Skeletal muscle satellite cell (primary cell): ENCODE measurements at regions not wholly inside any gene's neighbourhood (a gene's known extent, or its start where the extent isn't known, plus 50 kb on each side); places are given as distances from the start of the nearest gene placed in this dataset.

Source experiments
- H3K27me3 ChIP-seq: 2 replicates; pipeline ENCODE4 v1.7.0; 2013; ENCODE audit warnings: low read length; ENCODE audit not compliant: control insufficient read depth, insufficient read depth
- H3K36me3 ChIP-seq: 2 replicates; pipeline ENCODE4 v1.7.0; 2013; ENCODE audit warnings: mild to moderate bottlenecking, control low read depth, low read length; ENCODE audit not compliant: insufficient read depth
- H3K4me1 ChIP-seq: 2 replicates; pipeline ENCODE4 v1.7.0; 2013; ENCODE audit warnings: low read length; ENCODE audit not compliant: control insufficient read depth, insufficient read depth
- H3K4me2 ChIP-seq: 2 replicates; pipeline ENCODE4 v1.7.0; 2013; ENCODE audit warnings: mild to moderate bottlenecking, low read length
- H3K4me3 ChIP-seq: 2 replicates; pipeline ENCODE4 v1.7.0; 2013; ENCODE audit warnings: low read length
- H3K9ac ChIP-seq: 2 replicates; pipeline ENCODE4 v1.7.0; 2013; ENCODE audit warnings: mild to moderate bottlenecking, low read depth, low read length, moderate library complexity
- H3K9me3 ChIP-seq: replicated peaks from 2 replicates; pipeline ENCODE4 v1.7.0; 2013; ENCODE audit warnings: mild to moderate bottlenecking, control low read depth, low read length

DNA sequence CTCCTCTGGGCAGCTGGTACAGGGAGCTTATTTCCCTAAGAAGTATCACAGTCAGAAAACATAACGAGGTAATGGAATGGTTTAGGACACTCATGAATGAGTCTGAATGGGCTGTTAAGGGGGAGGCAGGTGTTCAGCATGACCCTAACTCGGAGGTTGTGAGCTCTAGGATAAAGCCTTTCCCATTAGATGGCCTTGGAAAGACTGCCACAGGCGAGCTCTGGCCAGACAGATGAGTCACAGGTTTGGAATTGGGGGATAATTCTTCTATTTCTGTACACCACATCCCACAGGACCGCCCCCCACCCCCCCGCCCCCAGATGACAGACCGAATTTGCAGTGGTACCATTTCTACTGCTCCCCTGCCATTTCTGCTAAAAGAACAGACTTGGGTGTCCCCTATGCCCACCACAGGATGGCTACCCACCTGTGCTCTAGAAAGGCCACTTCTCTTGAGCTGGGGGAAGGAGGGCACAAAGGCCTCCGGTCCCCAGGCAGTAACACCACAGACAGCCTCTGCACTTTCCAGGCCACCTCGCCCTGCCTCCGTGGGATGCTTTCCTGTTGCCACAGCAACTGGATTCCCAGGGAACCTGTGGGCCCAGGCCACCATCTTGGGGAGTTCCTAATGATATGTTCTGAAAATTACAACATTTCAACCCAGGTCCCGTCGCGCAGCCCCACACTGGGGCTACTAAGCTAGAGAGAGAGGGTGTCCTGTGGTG, 76.7 kb downstream of the TRIM29 start:
- Histone ChIP-seq H3K36me3 (no peaks in the 10 kb centered on the region), H3K27me3 (peaks cover 36% of the 10 kb centered on the region), H3K4me2 (no peak overlapping the region), H3K4me3 (no peak overlapping the region), H3K4me1 (no peaks in the 10 kb centered on the region), H3K9me3 (no peaks in the 10 kb centered on the region), H3K9ac (no peak overlapping the region)

DNA sequence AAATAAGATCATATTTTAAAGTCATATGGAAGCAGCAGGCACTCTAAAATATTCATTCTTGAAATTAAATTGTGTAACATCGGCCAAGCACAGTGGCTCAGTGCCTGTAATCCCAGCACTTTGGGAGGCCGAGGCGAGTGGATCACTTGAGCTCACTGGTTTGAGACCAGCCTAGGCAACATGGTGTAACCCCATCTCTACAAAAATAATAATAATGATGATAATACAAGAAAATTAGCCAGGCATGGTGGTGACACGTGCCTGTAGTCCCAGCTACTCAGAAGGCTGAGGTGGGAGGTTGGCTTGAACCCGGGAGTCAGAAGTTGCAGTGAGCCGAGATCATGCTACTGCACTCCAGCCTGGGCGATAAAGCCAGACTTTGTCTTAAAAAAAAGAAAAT, 77.4 kb downstream of the TRIM29 start:
- no peak overlapping the region for H3K4me2 ChIP-seq
- H3K9ac ChIP-seq: no peak overlapping the region
- peaks cover 30% of the 10 kb centered on the region for H3K27me3 ChIP-seq
- H3K4me1 ChIP-seq: no peaks in the 10 kb centered on the region
- H3K9me3 ChIP-seq: no peaks in the 10 kb centered on the region
- no peaks in the 10 kb centered on the region for H3K36me3 ChIP-seq
- H3K4me3 ChIP-seq: no peak overlapping the region

DNA sequence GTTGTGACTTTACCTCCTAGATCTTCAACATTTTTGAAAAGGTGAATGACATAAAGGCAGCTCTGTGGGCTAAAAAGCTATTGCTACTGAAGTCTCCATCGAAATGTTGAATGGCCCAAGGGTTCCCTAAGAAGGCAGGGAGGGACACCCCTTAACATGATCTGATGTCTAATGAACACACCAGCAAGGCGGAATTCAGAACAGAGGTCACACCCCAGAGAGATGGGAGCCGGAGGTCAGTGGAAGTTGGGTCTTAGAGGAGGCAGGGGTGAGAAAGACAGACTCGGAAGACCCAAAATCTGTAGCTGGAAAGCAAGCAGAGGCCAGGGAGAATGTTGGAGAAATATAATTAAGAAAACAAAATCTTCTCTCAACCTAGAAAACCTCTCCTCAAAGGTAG, 79.0 kb downstream of the TRIM29 start:
- Histone ChIP-seq H3K36me3 (no peaks in the 10 kb centered on the region), H3K9ac (no peak overlapping the region), H3K4me3 (no peak overlapping the region), H3K9me3 (no peaks in the 10 kb centered on the region), H3K4me2 (no peak overlapping the region), H3K27me3 (peaks cover 26% of the 10 kb centered on the region), H3K4me1 (no peaks in the 10 kb centered on the region)

DNA sequence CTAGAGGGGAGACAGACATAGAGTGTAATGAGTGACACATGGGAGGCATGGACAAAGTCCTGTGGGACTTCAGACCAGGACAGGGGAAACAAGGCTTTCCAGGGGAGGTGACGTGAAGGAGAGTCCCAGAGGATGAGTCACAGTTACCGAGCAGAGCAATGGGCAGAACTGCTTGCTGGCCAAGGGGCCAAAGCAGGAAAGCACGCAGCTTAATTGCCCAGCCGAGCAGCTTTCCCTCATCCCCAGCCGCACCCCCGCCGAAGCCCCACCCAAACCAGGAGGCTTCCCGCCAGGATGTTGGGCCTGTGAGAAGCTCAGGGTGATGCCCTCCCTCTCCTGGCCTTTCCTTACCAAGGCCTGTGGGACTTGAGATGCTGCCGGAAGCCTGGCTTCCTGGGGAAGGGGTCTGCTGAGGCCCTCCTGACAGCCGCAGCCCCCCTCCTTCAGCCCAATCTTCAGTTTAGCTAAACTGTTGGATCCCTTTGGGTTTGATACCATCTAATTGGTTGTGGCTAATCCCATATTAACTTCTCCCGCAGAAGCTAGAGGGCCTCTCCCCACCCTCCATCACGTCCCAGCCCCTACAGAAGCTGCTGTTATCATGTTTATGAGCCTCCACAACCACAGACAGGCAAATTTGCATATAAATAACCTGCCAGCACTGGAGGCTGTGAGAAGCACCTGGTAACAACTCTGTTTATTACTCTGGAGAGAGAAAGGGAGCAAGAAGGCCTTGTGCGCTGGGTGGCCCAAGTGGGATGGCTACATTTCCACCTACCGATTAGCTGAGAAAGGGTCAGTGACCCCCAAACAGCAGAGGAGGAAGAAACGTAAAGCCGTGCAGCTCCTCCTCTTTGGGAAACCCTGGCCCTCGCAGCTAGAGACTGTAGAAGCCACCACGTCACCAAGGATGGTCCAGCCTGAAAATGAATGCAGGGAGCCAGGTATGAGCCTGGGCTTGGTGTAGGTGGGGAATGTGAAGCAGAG, 80.0 kb downstream of the TRIM29 start:
- Histone ChIP-seq H3K9ac (no peak overlapping the region), H3K4me3 (no peak overlapping the region), H3K27me3 (peaks cover 19% of the 10 kb centered on the region)

DNA sequence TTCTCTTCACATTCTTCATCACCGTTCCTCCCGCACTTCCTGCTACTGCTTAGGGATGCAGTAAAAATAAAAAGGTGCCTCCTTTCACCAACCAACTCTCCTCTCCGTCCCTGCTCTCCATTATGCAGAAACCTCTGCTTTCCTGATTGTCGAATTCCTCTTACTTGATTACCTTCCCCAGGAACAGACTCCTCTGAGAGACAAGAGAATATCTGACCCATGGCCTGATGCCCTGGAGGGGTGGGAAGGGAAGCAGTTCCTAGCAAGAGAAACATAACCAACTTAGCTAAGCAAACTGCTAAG, 80.9 kb downstream of the TRIM29 start:
- H3K36me3 ChIP-seq: no peaks in the 10 kb centered on the region
- no peak overlapping the region for H3K4me3 ChIP-seq
- no peak overlapping the region for H3K9ac ChIP-seq
- H3K9me3 ChIP-seq: no peaks in the 10 kb centered on the region
- peaks cover 19% of the 10 kb centered on the region for H3K27me3 ChIP-seq
- H3K4me2 ChIP-seq: no peak overlapping the region
- H3K4me1 ChIP-seq: no peaks in the 10 kb centered on the region

More for the DNA sequence above, 80.0 kb downstream of the TRIM29 start:
- Histone ChIP-seq H3K4me1 (no peaks in the 10 kb centered on the region), H3K36me3 (no peaks in the 10 kb centered on the region), H3K9me3 (no peaks in the 10 kb centered on the region), H3K4me2 (no peak overlapping the region)

DNA sequence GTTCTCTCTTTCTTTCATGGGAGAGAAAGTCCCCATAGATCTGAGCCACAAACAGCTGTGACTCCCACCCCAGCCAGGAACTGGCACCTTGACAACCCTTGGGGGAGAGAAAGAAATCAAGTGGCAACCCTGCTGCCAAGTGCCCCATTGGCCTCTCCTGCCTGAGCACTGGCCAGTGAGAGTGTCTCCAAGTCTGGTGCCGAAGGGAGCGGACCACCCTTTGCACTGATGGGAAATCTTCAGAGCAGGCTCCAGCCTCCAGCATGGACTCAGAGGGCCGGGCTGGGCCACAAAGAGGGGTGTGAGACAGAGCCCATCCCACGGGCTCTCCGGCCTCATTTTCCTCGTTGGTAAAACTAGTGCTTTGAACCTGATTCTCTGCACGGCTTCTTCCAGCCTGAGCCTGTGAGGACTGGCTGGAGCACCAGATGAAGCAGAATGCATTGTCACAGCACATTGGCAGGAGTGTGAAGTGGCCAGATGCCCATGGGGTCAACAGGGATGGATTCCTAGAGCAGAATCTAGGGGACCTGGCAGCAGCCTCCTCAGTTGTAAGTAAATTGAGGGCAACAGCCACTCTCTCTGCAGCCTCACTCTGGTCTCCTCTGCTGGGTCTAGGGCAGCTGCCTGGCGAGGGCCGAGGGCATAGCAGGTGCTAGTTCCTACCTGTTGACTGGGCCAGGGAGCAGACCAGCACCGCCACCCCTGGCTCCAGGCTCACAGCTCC, 81.4 kb downstream of the TRIM29 start:
- Histone ChIP-seq H3K4me1 (no peaks in the 10 kb centered on the region), H3K4me3 (no peak overlapping the region), H3K9me3 (no peaks in the 10 kb centered on the region), H3K9ac (no peak overlapping the region), H3K36me3 (no peaks in the 10 kb centered on the region), H3K27me3 (peaks cover 19% of the 10 kb centered on the region), H3K4me2 (no peak overlapping the region)

DNA sequence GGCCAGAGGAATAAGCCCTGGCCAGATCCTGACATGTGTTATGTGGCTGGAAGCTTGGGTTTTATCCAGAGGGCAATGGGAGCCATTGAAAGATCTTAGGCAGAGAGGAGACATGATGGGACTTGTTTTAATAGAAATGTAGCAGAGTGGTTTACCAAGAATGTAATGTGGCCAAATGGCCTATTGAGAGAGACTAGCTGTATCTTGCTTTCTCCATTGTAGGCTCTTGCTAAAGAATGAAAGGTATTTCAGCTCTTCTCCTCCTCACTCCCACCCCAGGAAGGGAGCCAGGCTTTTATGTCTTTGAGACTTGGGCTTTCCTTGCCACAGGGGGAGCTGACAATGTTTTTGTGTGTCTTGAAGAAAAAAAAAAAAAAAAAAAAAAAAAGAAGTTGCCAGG, 82.3 kb downstream of the TRIM29 start:
- Histone ChIP-seq H3K4me1 (no peaks in the 10 kb centered on the region), H3K9ac (no peak overlapping the region)

DNA sequence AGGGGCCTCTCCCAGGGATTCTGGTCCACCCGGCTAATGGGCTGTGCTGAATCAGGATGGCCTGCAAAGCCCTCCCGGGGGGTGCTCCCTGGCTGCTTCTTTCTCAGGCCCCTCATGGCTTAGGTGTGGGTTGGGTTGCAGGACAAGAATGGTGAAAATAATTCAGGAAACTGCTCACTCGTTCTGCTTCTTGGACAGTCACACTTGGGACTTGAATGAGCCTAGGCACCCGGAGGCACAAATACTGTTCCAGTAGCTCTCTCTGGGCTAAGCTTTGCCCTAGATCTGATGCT, 83.2 kb downstream of the TRIM29 start:
- H3K36me3 ChIP-seq: no peaks in the 10 kb centered on the region
- H3K4me2 ChIP-seq: no peak overlapping the region
- no peaks in the 10 kb centered on the region for H3K9me3 ChIP-seq
- no peak overlapping the region for H3K9ac ChIP-seq
- no peaks in the 10 kb centered on the region for H3K4me1 ChIP-seq
- no peak overlapping the region for H3K4me3 ChIP-seq
- H3K27me3 ChIP-seq: peaks cover 18% of the 10 kb centered on the region

More for the DNA sequence above, 82.3 kb downstream of the TRIM29 start:
- Histone ChIP-seq H3K36me3 (no peaks in the 10 kb centered on the region), H3K4me2 (no peak overlapping the region), H3K4me3 (no peak overlapping the region), H3K27me3 (peaks cover 19% of the 10 kb centered on the region), H3K9me3 (no peaks in the 10 kb centered on the region)

DNA sequence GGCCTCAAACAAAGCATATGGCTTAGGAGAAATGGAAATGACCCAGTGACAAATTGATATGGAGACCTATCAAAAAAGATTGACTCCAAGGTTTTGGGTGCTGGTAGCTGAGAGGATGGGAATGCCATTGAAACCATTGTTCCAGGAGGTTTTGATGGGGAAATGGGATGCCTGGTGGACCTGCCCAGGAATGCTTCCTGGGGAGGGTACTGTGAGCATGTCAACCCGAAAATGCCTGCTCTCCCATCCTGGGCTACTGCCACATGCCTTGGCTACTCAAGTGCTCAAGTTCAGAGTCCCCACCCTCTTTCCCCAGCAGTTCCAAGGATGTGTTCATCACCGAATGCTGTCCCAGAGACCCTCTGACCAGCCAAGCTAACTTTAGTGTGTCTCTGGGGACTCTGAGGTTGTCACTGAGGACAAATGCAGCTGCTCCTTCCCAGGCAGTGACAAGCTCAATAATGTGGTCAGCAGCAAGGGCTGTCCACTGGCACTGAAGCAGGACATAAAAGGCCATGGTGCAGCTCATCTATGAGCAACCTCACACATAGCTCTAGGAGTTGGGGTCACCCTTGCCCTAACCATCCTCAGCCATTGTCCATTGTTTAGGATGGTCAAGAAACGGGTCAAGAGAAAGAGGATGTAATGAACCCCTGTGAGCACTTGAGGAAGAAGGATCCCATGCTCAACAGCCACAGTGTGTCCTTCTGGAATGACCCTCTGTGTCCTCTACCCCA, 83.7 kb downstream of the TRIM29 start:
- no peak overlapping the region for H3K4me3 ChIP-seq

DNA sequence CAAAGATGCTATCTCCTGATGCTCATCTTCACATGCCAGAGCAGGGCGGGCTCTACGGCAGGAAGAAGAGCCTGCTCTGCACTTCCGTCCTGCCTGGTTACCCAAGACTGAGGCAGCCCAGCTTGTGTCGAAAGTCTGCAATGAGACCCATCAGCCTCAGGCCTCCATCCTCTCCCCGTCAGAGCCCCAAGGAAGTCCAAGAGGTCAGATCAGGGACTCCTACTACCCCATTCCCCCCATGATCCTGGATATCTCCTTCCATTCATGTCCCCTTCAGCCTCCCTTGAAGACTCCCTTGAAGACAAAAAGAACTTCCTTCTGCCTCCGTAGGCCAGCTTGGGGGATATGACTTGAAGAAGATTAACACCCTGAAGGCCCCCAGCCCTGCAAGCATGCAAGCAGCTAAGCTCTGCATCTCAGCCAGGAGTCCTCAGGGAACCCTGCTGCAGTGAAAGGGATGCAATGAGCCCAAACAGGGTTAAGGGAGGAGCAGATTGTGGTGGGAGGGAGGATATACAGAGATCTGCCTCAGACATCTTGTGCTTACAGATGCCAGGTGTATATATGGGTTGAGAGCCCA, 85.6 kb downstream of the TRIM29 start:
- Histone ChIP-seq H3K9ac (no peak overlapping the region), H3K4me1 (no peaks in the 10 kb centered on the region), H3K9me3 (no peaks in the 10 kb centered on the region), H3K27me3 (peaks cover 11% of the 10 kb centered on the region), H3K36me3 (no peaks in the 10 kb centered on the region), H3K4me2 (no peak overlapping the region), H3K4me3 (no peak overlapping the region)

More for the DNA sequence above, 83.7 kb downstream of the TRIM29 start:
- H3K36me3 ChIP-seq: no peaks in the 10 kb centered on the region
- H3K4me2 ChIP-seq: no peak overlapping the region
- H3K27me3 ChIP-seq: peaks cover 15% of the 10 kb centered on the region
- no peaks in the 10 kb centered on the region for H3K9me3 ChIP-seq
- H3K4me1 ChIP-seq: no peaks in the 10 kb centered on the region
- H3K9ac ChIP-seq: no peak overlapping the region
